HG03460 (cell line): ENCODE measurements at regions not wholly inside any gene's neighbourhood (a gene's known extent, or its start where the extent isn't known, plus 50 kb on each side); places are given as distances from the start of the nearest gene placed in this dataset.

ENCODE experiments used
- ATAC-seq: cut with Tn5 transposase; IDR thresholded peaks from one replicate; pipeline ENCODE4 v1.9.1; 2021; ENCODE audit not compliant: unreplicated experiment

GRCh38 chr6:108734271-108734922 lies 113.8 kb upstream of the ARMC2 start:
- no peak for ATAC-seq

GRCh38 chr6:108735310-108736001 lies 112.8 kb upstream of the ARMC2 start:
- ATAC-seq: no peak

- no peak for ATAC-seq
These were observed 112.2 kb upstream of the ARMC2 start for GRCh38 chr6:108736002-108736361.

GRCh38 chr6:108736832-108737231 lies 111.4 kb upstream of the ARMC2 start:
- ATAC-seq: no peak

- ATAC-seq: no peak
These were observed 110.4 kb upstream of the ARMC2 start for GRCh38 chr6:108737594-108738546.

- no peak for ATAC-seq
These were observed 109.4 kb upstream of the ARMC2 start for GRCh38 chr6:108738684-108739416.

- no peak for ATAC-seq
These were observed 108.5 kb upstream of the ARMC2 start for GRCh38 chr6:108739496-108740330.

GRCh38 chr6:108741331-108741989 lies 106.8 kb upstream of the ARMC2 start:
- ATAC-seq: no peak

GRCh38 chr6:108742041-108742440 lies 106.2 kb upstream of the ARMC2 start:
- ATAC-seq: no peak

GRCh38 chr6:108744244-108744972 lies 103.8 kb upstream of the ARMC2 start:
- ATAC-seq: no peak

GRCh38 chr6:108744996-108745395 lies 103.2 kb upstream of the ARMC2 start:
- ATAC-seq: no peak

- no peak for ATAC-seq
These were observed 102.4 kb upstream of the ARMC2 start for GRCh38 chr6:108745664-108746336.

- ATAC-seq: no peak
These were observed 101.9 kb upstream of the ARMC2 start for GRCh38 chr6:108746366-108746765.

GRCh38 chr6:108746836-108747575 lies 101.2 kb upstream of the ARMC2 start:
- ATAC-seq: no peak

- ATAC-seq: no peak
These were observed 100.2 kb upstream of the ARMC2 start for GRCh38 chr6:108748055-108748454.

- ATAC-seq: no peak
These were observed 99.3 kb upstream of the ARMC2 start for GRCh38 chr6:108748959-108749358.

- no peak for ATAC-seq
These were observed 97.4 kb upstream of the ARMC2 start for GRCh38 chr6:108750801-108751200.

GRCh38 chr6:108751282-108751681 lies 96.9 kb upstream of the ARMC2 start:
- ATAC-seq: no peak
